A673 (cell line): ENCODE measurements at regions not wholly inside any gene's neighbourhood (a gene's known extent, or its start where the extent isn't known, plus 50 kb on each side); places are given as distances from the start of the nearest gene placed in this dataset.

Source experiments
- BruUV-seq: library from RNA; stranded (reverse); fragments of 400-500 nt; replicated peaks from 2 replicates; lab custom pipeline; 2021; lab: Mats Ljungman, UMichigan
- CTCF ChIA-PET: fragments of 300-600 bp; sonication (Branson Sonifier 250); formaldehyde crosslinking; loops from one replicate; lab custom pipeline; 2022; ENCODE audit warnings: antibody characterized with exemption; lab: Charles Lee
- POLR2A ChIA-PET: fragments of 300-600 bp; sonication (Branson Sonifier 250); formaldehyde crosslinking; loops from one replicate; lab custom pipeline; 2022; ENCODE audit warnings: antibody characterized with exemption; ENCODE audit not compliant: low non-redundant PET; lab: Charles Lee
- DNase-seq: peaks from one replicate; pipeline ENCODE4 v3.0.0-alpha.2; 2015; ENCODE audit warnings: low spot score
- H3K27ac ChIP-seq: fragments of 200-600 bp; sonication (generic); 2 replicates; pipeline ENCODE4 v1.5.1; 2016; ENCODE audit warnings: mixed run types, low read depth, mild to moderate bottlenecking, mixed read lengths, antibody characterized with exemption, low read length; ENCODE audit not compliant: poor library complexity, severe bottlenecking
- H3K27me3 ChIP-seq: fragments of 200-600 bp; sonication (generic); replicated peaks from 2 replicates; pipeline ENCODE4 v1.6.1; 2017; ENCODE audit warnings: mixed run types, low read depth, mild to moderate bottlenecking, mixed read lengths, antibody characterized with exemption, low read length; ENCODE audit not compliant: insufficient read depth, poor library complexity
- H3K36me3 ChIP-seq: fragments of 200-600 bp; sonication (generic); 2 replicates; pipeline ENCODE4 v1.6.1; 2016; ENCODE audit warnings: mixed run types, mild to moderate bottlenecking, mixed read lengths, antibody characterized with exemption, low read length; ENCODE audit not compliant: insufficient read depth, poor library complexity, severe bottlenecking
- H3K4me1 ChIP-seq: fragments of 200-600 bp; sonication (generic); 2 replicates; pipeline ENCODE4 v1.6.1; 2017; ENCODE audit warnings: mixed run types, mild to moderate bottlenecking, mixed read lengths, antibody characterized with exemption, low read length; ENCODE audit not compliant: insufficient read depth, poor library complexity, severe bottlenecking
- H3K4me3 ChIP-seq: fragments of 200-600 bp; sonication (generic); 2 replicates; pipeline ENCODE4 v1.5.1; 2016; ENCODE audit warnings: low read depth, mixed run types, mild to moderate bottlenecking, mixed read lengths, low read length; ENCODE audit not compliant: poor library complexity, severe bottlenecking
- H3K9me3 ChIP-seq: fragments of 200-600 bp; sonication (generic); 2 replicates; pipeline ENCODE4 v1.6.1; 2016; ENCODE audit warnings: mixed run types, low read depth, mild to moderate bottlenecking, mixed read lengths, antibody characterized with exemption, low read length; ENCODE audit not compliant: poor library complexity, severe bottlenecking
- CTCF ChIP-seq: fragments of 300-800, 200-600 bp; sonication (generic); conservative IDR thresholded peaks from 2 replicates; pipeline ENCODE4 v1.5.1; 2017; ENCODE audit warnings: low read depth, mild to moderate bottlenecking, antibody characterized with exemption, low read length, moderate library complexity, mixed read lengths
- EZH2 ChIP-seq: fragments of 200-600 bp; sonication (generic); IDR thresholded peaks from 2 replicates; pipeline ENCODE4 v1.6.1; 2017; ENCODE audit warnings: borderline replicate concordance, low read depth, mild to moderate bottlenecking, mixed read lengths, antibody characterized with exemption, low read length; ENCODE audit not compliant: poor library complexity, severe bottlenecking
- intact Hi-C: fragments of 100-400 bp; cut with micrococcal nuclease; formaldehyde crosslinking; loops from one replicate; pipeline ENCODE4 v1.10.0; 2022; ENCODE audit not compliant: unreplicated experiment

GRCh38 chr5:93090698-93091097 lies 490.3 kb downstream of the NR2F1-AS1 start:
- CTCF ChIA-PET = no interaction called here

DNA sequence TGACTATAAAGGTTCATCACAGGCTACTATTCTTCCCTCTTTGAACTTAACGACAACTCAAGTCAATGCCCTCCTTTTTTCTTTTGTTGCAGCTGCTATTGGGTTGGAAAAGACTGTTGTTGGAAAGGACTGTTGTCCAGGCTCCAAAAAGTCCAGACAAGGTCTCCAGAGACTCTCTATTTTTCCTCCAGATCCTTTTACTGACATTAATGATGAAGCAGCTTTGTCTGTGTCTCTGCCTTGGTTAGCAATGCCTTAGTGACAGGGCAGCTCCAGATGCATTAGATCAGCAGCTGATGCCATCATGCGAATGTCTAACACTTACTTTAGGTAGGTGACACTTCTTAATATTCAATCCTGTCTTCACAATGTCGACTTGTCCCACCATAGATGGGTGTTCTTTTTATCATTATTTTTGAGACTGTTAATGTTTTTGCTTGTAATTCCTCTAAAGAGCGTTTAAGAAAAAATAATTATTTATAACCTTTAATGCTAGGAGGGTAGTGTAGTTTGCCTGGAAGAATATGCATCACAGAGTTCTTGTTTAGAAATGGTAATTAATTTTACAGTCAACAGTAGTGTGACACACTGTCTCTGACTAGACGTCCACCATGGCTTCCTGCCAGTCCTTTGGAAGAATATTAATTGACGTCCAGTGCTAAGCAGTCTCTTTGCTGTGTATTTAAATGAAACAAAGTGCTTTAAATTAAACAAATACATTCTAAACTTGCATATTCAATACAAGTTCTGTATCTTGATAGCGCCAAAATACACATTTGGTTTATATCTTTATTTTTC lies 492.2 kb downstream of the NR2F1-AS1 start:
- H3K27ac ChIP-seq = no peak overlapping the region
- DNase-seq = no peak
- no peaks in the 10 kb centered on the region for H3K36me3 ChIP-seq
- no peak for TF ChIP-seq CTCF
- TF ChIP-seq EZH2 = no peak
- H3K4me3 ChIP-seq = no peak overlapping the region
- intact Hi-C loops = no loop called here
- H3K4me1 ChIP-seq = no peaks in the 10 kb centered on the region
- no peaks in the 10 kb centered on the region for H3K27me3 ChIP-seq
- BruUV-seq = no TSS peak
- POLR2A ChIA-PET = no interaction called here
- CTCF ChIA-PET = no interaction called here
- H3K9me3 ChIP-seq = no peaks in the 10 kb centered on the region

More at GRCh38 chr5:93090698-93091097, 490.3 kb downstream of the NR2F1-AS1 start:
- no peak for DNase-seq
- H3K4me3 ChIP-seq = no peak overlapping the region
- TF ChIP-seq CTCF = no peak
- no peak for TF ChIP-seq EZH2
- H3K27me3 ChIP-seq = no peaks in the 10 kb centered on the region
- no peak overlapping the region for H3K27ac ChIP-seq
- no TSS peak for BruUV-seq
- H3K36me3 ChIP-seq = no peaks in the 10 kb centered on the region
- intact Hi-C loops = loop anchor here (5.0 kb wide), 1 partner anchor 492 kb away; the partner anchor contains the start of genes NR2F1 and NR2F1-AS1
- H3K4me1 ChIP-seq = no peaks in the 10 kb centered on the region
- H3K9me3 ChIP-seq = no peaks in the 10 kb centered on the region
- POLR2A ChIA-PET = no interaction called here

- CTCF ChIA-PET = no interaction called here
Observed at GRCh38 chr5:93087326-93087725, 493.7 kb downstream of the NR2F1-AS1 start.

More at GRCh38 chr5:93087326-93087725, 493.7 kb downstream of the NR2F1-AS1 start:
- TF ChIP-seq CTCF (no peak), EZH2 (no peak)
- H3K27ac ChIP-seq = no peak overlapping the region
- no TSS peak for BruUV-seq
- H3K4me3 ChIP-seq = no peak overlapping the region
- POLR2A ChIA-PET = no interaction called here
- no peaks in the 10 kb centered on the region for H3K4me1 ChIP-seq
- no peaks in the 10 kb centered on the region for H3K9me3 ChIP-seq
- DNase-seq = no peak
- no peaks in the 10 kb centered on the region for H3K36me3 ChIP-seq
- intact Hi-C loops = no loop called here
- H3K27me3 ChIP-seq = no peaks in the 10 kb centered on the region
